GM10248 (cell line): ENCODE measurements at regions not wholly inside any gene's neighbourhood (a gene's known extent, or its start where the extent isn't known, plus 50 kb on each side); places are given as distances from the start of the nearest gene placed in this dataset.
"Not testable (repeated sequence)": the region's sequence is repeated elsewhere in the genome, so short reads cannot be mapped to it uniquely, and the experiment has no call there.

Source experiments
- CTCF ChIA-PET: fragments of 300-600 bp; sonication (Branson Sonifier 250); formaldehyde crosslinking; extraction: SDS; loops from one replicate; lab custom pipeline; 2021; ENCODE audit warnings: antibody characterized with exemption; lab: Yijun Ruan, JAX
- POLR2A ChIA-PET: fragments of 350-650 bp; sonication (Branson Sonifier 250); formaldehyde crosslinking; extraction: SDS; loops from one replicate; lab custom pipeline; 2020; ENCODE audit warnings: antibody characterized with exemption; lab: Yijun Ruan, JAX
- DNase-seq: peaks from one replicate; pipeline ENCODE4 v3.0.0; 2012; ENCODE audit errors: extremely low spot score
- TF ChIP-seq, protein P1 (sequence below): IDR thresholded peaks from 2 replicates; pipeline ENCODE4 v1.5.1; 2012; ENCODE audit warnings: mild to moderate bottlenecking, low read depth; ENCODE audit errors: extremely low read depth, missing control alignments, control extremely low read depth

DNA sequence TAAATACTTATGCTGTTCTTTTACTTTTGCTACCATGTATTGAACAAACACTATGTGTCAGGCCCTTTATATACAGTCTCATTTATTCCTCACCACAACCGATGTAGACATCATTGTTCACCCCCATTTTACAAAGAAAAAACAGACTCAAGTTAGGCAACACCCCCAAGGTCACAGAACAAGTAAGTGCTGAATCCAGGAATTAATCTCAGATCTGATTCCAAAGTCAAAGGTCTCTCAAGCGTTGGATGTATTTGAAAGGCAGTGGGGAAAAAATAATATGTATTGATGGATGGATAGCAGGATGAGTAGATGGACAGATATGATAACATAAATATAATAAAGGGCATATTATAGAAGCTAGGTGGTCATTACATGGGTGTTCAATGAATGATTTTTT, 85.1 kb upstream of the VLDLR start:
- no peak for DNase-seq
- CTCF ChIA-PET: interaction anchor here (1.1 kb wide), 1 partner anchor 10 kb away, joined by 6 read pairs; no protein-coding TSS in a partner anchor
- TF ChIP-seq, protein P1, sequence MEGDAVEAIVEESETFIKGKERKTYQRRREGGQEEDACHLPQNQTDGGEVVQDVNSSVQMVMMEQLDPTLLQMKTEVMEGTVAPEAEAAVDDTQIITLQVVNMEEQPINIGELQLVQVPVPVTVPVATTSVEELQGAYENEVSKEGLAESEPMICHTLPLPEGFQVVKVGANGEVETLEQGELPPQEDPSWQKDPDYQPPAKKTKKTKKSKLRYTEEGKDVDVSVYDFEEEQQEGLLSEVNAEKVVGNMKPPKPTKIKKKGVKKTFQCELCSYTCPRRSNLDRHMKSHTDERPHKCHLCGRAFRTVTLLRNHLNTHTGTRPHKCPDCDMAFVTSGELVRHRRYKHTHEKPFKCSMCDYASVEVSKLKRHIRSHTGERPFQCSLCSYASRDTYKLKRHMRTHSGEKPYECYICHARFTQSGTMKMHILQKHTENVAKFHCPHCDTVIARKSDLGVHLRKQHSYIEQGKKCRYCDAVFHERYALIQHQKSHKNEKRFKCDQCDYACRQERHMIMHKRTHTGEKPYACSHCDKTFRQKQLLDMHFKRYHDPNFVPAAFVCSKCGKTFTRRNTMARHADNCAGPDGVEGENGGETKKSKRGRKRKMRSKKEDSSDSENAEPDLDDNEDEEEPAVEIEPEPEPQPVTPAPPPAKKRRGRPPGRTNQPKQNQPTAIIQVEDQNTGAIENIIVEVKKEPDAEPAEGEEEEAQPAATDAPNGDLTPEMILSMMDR: no peak
- POLR2A ChIA-PET: no interaction called here

DNA sequence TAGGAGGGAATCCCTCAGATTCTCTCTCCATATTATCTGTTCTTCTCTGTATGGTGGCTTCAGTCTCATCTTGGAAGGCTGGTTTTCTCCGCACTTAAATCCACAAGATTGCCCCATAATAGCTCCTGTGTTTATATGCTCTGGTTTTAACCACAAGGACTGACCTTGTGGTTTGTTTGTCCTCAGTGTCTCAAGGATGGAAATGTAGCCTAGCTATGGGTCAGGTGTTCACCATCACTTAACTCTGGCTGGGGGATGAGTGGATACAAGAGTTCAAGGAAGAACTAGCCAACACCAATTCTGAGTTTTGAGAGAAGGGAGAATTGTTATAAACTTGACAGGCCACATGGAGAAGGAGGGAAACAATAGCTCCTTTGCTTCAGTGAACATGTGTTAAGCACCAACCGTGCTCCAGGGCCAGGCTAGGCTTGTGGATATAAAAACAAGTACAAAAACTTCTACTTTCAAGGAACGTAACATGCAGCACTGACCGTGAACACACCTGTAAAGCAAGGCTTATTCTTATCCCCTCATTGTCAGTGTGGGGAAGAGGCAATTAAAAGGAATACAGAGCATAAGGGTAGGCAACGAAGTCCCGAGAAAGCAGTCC, 75.6 kb upstream of the VLDLR start:
- TF ChIP-seq, protein P1: no peak
- ChIA-PET CTCF (interaction anchor here (1.7 kb wide), 1 partner anchor 10 kb away, joined by 6 read pairs; no protein-coding TSS in a partner anchor), POLR2A (no interaction called here)
- no peak for DNase-seq

DNA sequence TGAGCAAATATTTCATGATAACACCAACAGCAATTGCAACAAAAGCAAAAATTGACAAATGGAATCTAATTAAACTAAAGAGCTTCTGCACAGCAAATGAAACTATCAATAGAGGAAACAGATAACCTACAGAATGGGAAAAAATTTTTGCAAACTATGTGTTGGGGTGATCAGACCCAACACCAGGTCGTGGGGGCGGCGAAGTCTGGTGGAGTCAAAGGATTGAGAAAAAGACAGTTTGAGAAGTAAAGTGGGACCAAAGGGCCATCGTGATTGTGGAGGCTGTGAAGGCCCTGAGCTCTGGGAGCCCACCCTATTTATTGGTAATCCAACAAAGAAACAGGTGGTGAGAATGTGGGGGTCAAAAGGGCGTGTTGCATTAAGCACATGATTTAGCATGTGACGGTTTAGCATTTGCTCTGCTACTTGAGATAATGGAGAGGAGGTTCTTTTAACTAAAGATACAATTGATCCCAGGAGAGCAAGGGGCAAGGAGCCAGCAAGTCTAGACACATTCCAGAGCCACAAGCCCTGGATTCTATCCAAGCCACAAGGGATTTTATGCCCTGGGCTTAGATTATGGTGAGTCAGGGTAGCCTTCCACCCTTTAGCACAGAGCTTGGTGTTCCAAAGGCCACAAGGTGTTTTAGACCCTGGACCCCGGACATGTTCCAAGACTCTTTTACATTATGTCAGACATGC, 65.5 kb upstream of the VLDLR start:
- POLR2A ChIA-PET, DNase-seq: not testable (repeated sequence)
- CTCF ChIA-PET: interaction anchor here (2.0 kb wide), 1 partner anchor 27 kb away, joined by 4 read pairs; no protein-coding TSS in a partner anchor

DNA sequence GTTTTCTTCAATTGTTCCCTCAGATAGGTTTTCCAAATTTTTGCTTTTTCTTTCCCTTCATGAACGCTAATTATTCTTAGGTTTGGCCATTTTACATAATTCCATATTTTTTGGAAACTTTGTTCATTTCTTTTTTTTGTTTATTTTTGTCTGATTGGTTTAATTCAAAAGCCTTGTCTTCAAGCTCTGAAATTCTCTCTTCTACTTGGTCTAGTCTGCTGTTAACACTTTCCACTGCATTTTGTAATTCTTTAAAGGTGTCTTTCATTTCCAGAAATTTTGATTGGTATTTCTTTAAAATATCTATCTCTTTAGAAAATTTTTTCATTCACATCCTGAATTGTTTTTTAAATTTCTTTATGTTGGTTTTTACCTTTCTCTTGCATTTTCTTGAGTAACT, 63.9 kb upstream of the VLDLR start:
- ChIA-PET CTCF (interaction anchor here (2.0 kb wide), 1 partner anchor 25 kb away, joined by 4 read pairs; no protein-coding TSS in a partner anchor), POLR2A (no interaction called here)
- no peak for DNase-seq
- TF ChIP-seq, protein P1: no peak

DNA sequence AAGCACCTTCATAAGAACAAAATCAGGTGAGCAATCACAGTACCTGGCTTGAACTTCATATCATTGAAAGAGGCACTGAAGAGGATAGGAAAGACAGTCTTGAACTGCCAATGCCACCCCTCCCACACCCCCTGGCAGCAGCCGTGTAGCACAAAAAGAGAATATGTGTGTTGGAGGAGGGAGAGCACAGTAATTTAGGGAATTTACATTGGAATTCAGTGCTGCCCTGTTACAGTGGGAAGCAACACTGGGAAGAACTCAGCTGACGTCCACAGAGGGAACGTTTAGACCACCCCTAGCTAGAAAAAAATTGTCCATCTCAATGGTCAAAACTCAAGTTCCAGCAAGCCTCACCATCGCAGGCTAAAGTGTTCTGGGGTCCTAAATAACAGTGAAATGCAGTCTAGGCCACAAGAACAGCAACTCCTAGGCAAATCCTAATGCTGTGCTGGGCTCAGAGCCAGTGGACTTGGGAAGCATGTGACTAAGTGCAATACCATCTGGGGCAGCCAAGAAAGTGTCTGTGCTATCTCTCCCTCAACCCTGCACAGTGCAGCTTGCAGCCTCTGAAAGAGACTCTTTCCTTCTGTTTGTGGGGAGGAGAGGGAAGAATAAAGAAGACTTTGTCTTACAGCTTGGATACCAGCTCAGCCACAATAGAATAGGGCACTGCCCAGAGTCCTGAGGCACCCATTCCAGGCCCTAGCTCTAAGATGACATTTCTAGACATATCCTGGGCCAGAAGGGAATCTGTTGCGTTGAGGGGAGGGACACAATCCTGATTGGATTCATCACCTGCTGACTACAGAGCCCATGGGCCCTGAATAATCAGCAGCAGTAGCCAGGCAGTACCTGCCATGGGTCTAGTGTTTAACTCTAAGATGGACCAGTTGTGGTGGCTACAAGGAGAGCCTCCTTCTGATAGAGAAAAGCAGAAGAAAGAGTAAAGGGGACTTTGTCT, 62.1 kb upstream of the VLDLR start:
- TF ChIP-seq, protein P1: no peak
- CTCF ChIA-PET: no interaction called here
- POLR2A ChIA-PET: no interaction called here
- DNase-seq: no peak

DNA sequence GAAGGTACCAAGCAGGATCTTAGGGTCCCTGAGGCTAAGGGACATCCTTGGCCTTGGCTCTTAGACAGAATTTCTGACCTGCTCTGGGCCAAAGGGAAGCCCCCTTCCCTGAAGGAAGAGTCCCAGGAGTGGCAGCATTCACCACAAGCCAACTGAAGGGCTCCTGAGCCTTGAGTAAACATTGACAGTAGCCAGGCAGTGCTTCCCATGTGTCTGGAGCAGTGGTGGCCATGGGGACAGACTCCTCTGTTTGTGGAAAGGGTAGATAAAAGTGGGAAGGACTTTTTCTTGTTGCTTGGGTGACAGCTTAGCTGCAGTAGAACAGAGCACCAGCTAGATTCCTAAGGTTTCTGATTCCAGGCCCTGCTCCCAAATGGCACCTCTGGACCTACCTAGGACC, 61.4 kb upstream of the VLDLR start:
- TF ChIP-seq, protein P1: no peak
- no peak for DNase-seq
- CTCF ChIA-PET: no interaction called here
- POLR2A ChIA-PET: no interaction called here
